ENCODE measurements at regions not wholly inside any gene's neighbourhood (a gene's known extent, or its start where the extent isn't known, plus 50 kb on each side); places are given as distances from the start of the nearest gene placed in this dataset.

DNA sequence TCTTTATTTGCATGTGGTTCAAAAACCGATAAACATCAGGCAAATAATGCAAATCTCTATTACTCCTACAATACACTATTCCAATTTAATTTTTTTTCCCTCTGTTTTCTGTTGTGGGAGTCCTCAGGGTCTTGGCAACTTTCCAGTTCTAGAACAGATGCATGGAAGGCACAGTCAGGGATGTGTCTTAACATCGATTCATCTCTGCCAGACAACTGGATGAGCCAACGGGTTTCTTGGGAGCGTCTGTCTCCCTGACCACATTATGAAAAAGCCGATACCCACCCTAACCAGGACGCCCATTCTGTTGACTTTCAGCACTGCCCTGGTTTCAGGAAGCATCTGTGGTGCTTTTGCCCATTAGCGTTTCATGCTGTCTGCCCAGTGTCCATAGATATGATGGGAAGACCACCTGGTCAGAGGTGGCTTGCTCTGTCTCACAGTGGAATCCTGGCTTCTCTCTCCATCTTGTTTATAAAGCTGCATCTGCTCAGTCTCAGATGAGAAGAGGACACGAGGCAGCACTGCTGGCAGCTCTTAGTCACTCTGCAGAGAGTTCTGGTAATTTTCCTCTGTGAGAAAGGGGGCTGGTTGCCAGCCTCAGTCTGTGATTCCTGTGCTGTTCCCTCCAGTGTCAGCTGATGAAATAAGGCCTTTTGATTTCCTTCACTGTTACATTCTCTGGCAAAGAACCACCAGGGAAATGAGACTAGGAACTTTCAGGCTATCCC, 57.9 kb upstream of the KCNE4 start:
- DNase-seq = peak; percentile 82
- Histone ChIP-seq H3K4me1 (peaks cover 24% of the 10 kb centered on the region), H3K27ac (replicated peaks) (peak overlapping the region; percentile 83), H3K27me3 (ENCODE audit: low read depth) (no peaks in the 10 kb centered on the region), H3K4me3 (peak overlapping the region; percentile 22), H3K36me3 (no peaks in the 10 kb centered on the region), H3K9me3 (replicated peaks) (no peaks in the 10 kb centered on the region)
- TF ChIP-seq CTCF (IDR thresholded peaks at IDR 0.05; ENCODE audit: borderline replicate concordance) = no peak
- intact Hi-C loops (cut with micrococcal nuclease) = no loop called here

GRCh38 chr2:222998459-222998858, 53.5 kb upstream of the KCNE4 start:
- H3K27me3 ChIP-seq (ENCODE audit: low read depth) = no peaks in the 10 kb centered on the region
- H3K27ac ChIP-seq (replicated peaks) = no peak overlapping the region
- intact Hi-C loops (cut with micrococcal nuclease) = no loop called here
- no peaks in the 10 kb centered on the region for H3K9me3 ChIP-seq (replicated peaks)
- no peaks in the 10 kb centered on the region for H3K36me3 ChIP-seq
- no peak overlapping the region for H3K4me3 ChIP-seq
- DNase-seq = no peak
- no peak for TF ChIP-seq CTCF (IDR thresholded peaks at IDR 0.05; ENCODE audit: borderline replicate concordance)
- peaks cover 13% of the 10 kb centered on the region for H3K4me1 ChIP-seq

- Histone ChIP-seq H3K4me3 (no peak overlapping the region), H3K27ac (replicated peaks) (no peak overlapping the region), H3K36me3 (no peaks in the 10 kb centered on the region), H3K9me3 (replicated peaks) (no peaks in the 10 kb centered on the region), H3K4me1 (no peaks in the 10 kb centered on the region), H3K27me3 (ENCODE audit: low read depth) (no peaks in the 10 kb centered on the region)
- TF ChIP-seq CTCF (IDR thresholded peaks at IDR 0.05; ENCODE audit: borderline replicate concordance) = no peak
- intact Hi-C loops (cut with micrococcal nuclease) = no loop called here
- DNase-seq = no peak
Measured at GRCh38 chr2:223000872-223001796, 50.9 kb upstream of the KCNE4 start.

DNA sequence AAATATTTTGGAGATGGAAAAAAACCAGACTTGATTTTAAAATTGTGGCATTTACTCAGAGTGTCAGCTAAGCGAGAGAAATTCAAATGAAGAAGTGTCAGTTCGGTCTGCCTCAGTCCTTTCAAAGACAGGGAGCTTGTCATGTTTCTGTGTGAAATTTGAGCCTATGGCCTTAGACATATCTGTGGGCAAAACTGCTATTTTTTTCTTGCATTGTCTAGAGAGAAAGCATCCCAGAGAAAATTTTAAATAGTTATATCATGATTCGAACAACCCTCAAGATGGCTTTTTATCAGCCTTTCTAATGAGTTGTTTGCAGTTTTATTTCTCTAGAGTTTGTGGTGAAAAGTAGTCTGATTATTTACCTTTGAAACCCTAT, 50.2 kb upstream of the KCNE4 start:
- TF ChIP-seq CTCF (IDR thresholded peaks at IDR 0.05; ENCODE audit: borderline replicate concordance) = no peak
- no peak for DNase-seq
- Histone ChIP-seq H3K27me3 (ENCODE audit: low read depth) (no peaks in the 10 kb centered on the region), H3K27ac (replicated peaks) (no peak overlapping the region), H3K4me1 (no peaks in the 10 kb centered on the region), H3K9me3 (replicated peaks) (no peaks in the 10 kb centered on the region), H3K36me3 (no peaks in the 10 kb centered on the region), H3K4me3 (no peak overlapping the region)
- intact Hi-C loops (cut with micrococcal nuclease) = no loop called here
